GM19043 (cell line): ENCODE measurements at regions not wholly inside any gene's neighbourhood (a gene's known extent, or its start where the extent isn't known, plus 50 kb on each side); places are given as distances from the start of the nearest gene placed in this dataset.
A peak's percentile ranks its signal among the peaks of the same experiment; 100 is the strongest.

Experiments
- ATAC-seq: cut with Tn5 transposase; IDR thresholded peaks from one replicate; pipeline ENCODE4 v1.9.1; 2021; ENCODE audit warnings: low read depth; ENCODE audit not compliant: unreplicated experiment

GRCh38 chrX:45761920-45762319, 561.2 kb upstream of the DIPK2B start:
- no peak for ATAC-seq

GRCh38 chrX:45760187-45760742, 559.6 kb upstream of the DIPK2B start:
- no peak for ATAC-seq

GRCh38 chrX:45758738-45759397, 558.2 kb upstream of the DIPK2B start:
- ATAC-seq, result peak; percentile 58

- ATAC-seq, result peak; percentile 39
These were observed 557.6 kb upstream of the DIPK2B start for GRCh38 chrX:45758319-45758718.

GRCh38 chrX:45757272-45757671, 556.6 kb upstream of the DIPK2B start:
- ATAC-seq, result no peak

GRCh38 chrX:45756557-45756956, 555.9 kb upstream of the DIPK2B start:
- ATAC-seq, result no peak

- ATAC-seq, result no peak
These were observed 555.0 kb upstream of the DIPK2B start for GRCh38 chrX:45755703-45756102.

GRCh38 chrX:45751156-45751555, 550.5 kb upstream of the DIPK2B start:
- ATAC-seq, result no peak

GRCh38 chrX:45750639-45751038, 550.0 kb upstream of the DIPK2B start:
- ATAC-seq, result no peak

GRCh38 chrX:45749375-45749774, 548.7 kb upstream of the DIPK2B start:
- no peak for ATAC-seq

- ATAC-seq, result no peak
These were observed 547.7 kb upstream of the DIPK2B start for GRCh38 chrX:45748369-45748774.

- no peak for ATAC-seq
These were observed 547.2 kb upstream of the DIPK2B start for GRCh38 chrX:45747905-45748304.

GRCh38 chrX:45745479-45745878, 544.8 kb upstream of the DIPK2B start:
- ATAC-seq, result no peak

- no peak for ATAC-seq
These were observed 543.4 kb upstream of the DIPK2B start for GRCh38 chrX:45743906-45744625.

- no peak for ATAC-seq
These were observed 542.4 kb upstream of the DIPK2B start for GRCh38 chrX:45743081-45743533.

GRCh38 chrX:45740291-45740690, 539.6 kb upstream of the DIPK2B start:
- ATAC-seq, result no peak

GRCh38 chrX:45735571-45735970, 534.9 kb upstream of the DIPK2B start:
- no peak for ATAC-seq

- no peak for ATAC-seq
These were observed 530.8 kb upstream of the DIPK2B start for GRCh38 chrX:45731448-45731847.

- ATAC-seq, result no peak
These were observed 527.1 kb upstream of the DIPK2B start for GRCh38 chrX:45727761-45728160.

- ATAC-seq, result no peak
These were observed 521.8 kb upstream of the DIPK2B start for GRCh38 chrX:45722471-45722870.

GRCh38 chrX:45719751-45720501, 519.2 kb upstream of the DIPK2B start:
- no peak for ATAC-seq
